Activated T-helper 1 cell treated with anti-CD3 and anti-CD28 coated beads, Interleukin-12 subunit alpha, Interleukin-12 subunit beta, Interleukin-2, Interleukin-4 antibody, amounts not matched to agents 30 ng/mL and 10 ng/mL and 1 ng/mL, durations not matched to agents 14 hours and 24 hours and 36 hours (primary cell): ENCODE measurements at regions not wholly inside any gene's neighbourhood (a gene's known extent, or its start where the extent isn't known, plus 50 kb on each side); places are given as distances from the start of the nearest gene placed in this dataset.
"Not testable (repeated sequence)": the region's sequence is repeated elsewhere in the genome, so short reads cannot be mapped to it uniquely, and the experiment has no call there.

Experiments used
- DNase-seq: peaks from one replicate; pipeline ENCODE4 v3.0.0; 2021; ENCODE audit warnings: low spot score
- H3K27ac Mint-ChIP-seq: one replicate; pipeline ENCODE4 v1.8.0; 2021; ENCODE audit warnings: mild to moderate bottlenecking, mixed read lengths
- H3K27me3 Mint-ChIP-seq: one replicate; pipeline ENCODE4 v1.8.0; 2022; ENCODE audit warnings: mild to moderate bottlenecking, moderate library complexity, mixed read lengths; ENCODE audit not compliant: insufficient read depth
- H3K36me3 Mint-ChIP-seq: one replicate; pipeline ENCODE4 v1.8.0; 2021; ENCODE audit warnings: low read depth, mixed read lengths
- H3K4me1 Mint-ChIP-seq: one replicate; pipeline ENCODE4 v1.8.0; 2021; ENCODE audit warnings: low read depth, mixed read lengths
- H3K4me3 Mint-ChIP-seq: one replicate; pipeline ENCODE4 v1.8.0; 2021; ENCODE audit warnings: mild to moderate bottlenecking, moderate library complexity, mixed read lengths
- H3K9me3 Mint-ChIP-seq: one replicate; pipeline ENCODE4 v1.8.0; 2021; ENCODE audit warnings: mixed read lengths
- intact Hi-C: fragments of 100-400 bp; cut with micrococcal nuclease; formaldehyde crosslinking; loops from one replicate; pipeline ENCODE4 v1.15.1; 2024

- DNase-seq, intact Hi-C loops, H3K27ac Mint-ChIP-seq, H3K27me3 Mint-ChIP-seq, H3K36me3 Mint-ChIP-seq, H3K4me1 Mint-ChIP-seq, H3K4me3 Mint-ChIP-seq, H3K9me3 Mint-ChIP-seq: not testable (repeated sequence)
Observed at GRCh38 chr15:20281567-20282275, 259.9 kb downstream of the GOLGA6L6 start.

GRCh38 chr15:20280933-20281463 lies 260.6 kb downstream of the GOLGA6L6 start:
- Mint-ChIP-seq H3K27me3 (no peaks in the 10 kb centered on the region), H3K4me1 (no peaks in the 10 kb centered on the region), H3K27ac (no peak overlapping the region), H3K4me3 (no peak overlapping the region), H3K36me3 (no peaks in the 10 kb centered on the region), H3K9me3 (no peaks in the 10 kb centered on the region)
- DNase-seq = no peak
- intact Hi-C loops = no loop called here

- intact Hi-C loops, H3K36me3 Mint-ChIP-seq, H3K4me3 Mint-ChIP-seq, H3K27ac Mint-ChIP-seq, H3K9me3 Mint-ChIP-seq, DNase-seq, H3K4me1 Mint-ChIP-seq, H3K27me3 Mint-ChIP-seq: not testable (repeated sequence)
Observed at GRCh38 chr15:20280141-20280932, 261.3 kb downstream of the GOLGA6L6 start.

GRCh38 chr15:20279056-20279455 lies 262.5 kb downstream of the GOLGA6L6 start:
- H3K36me3 Mint-ChIP-seq, H3K9me3 Mint-ChIP-seq, H3K27me3 Mint-ChIP-seq, H3K4me3 Mint-ChIP-seq, H3K27ac Mint-ChIP-seq, intact Hi-C loops, H3K4me1 Mint-ChIP-seq, DNase-seq: not testable (repeated sequence)

GRCh38 chr15:20278376-20278775 lies 263.2 kb downstream of the GOLGA6L6 start:
- H3K36me3 Mint-ChIP-seq, H3K9me3 Mint-ChIP-seq, H3K4me1 Mint-ChIP-seq, H3K27ac Mint-ChIP-seq, intact Hi-C loops, H3K4me3 Mint-ChIP-seq, DNase-seq, H3K27me3 Mint-ChIP-seq: not testable (repeated sequence)

GRCh38 chr15:20277451-20277850 lies 264.1 kb downstream of the GOLGA6L6 start:
- H3K9me3 Mint-ChIP-seq, intact Hi-C loops, H3K36me3 Mint-ChIP-seq, H3K27me3 Mint-ChIP-seq, H3K4me3 Mint-ChIP-seq, H3K4me1 Mint-ChIP-seq, DNase-seq, H3K27ac Mint-ChIP-seq: not testable (repeated sequence)

- DNase-seq, H3K27me3 Mint-ChIP-seq, intact Hi-C loops, H3K4me3 Mint-ChIP-seq, H3K9me3 Mint-ChIP-seq, H3K27ac Mint-ChIP-seq, H3K36me3 Mint-ChIP-seq, H3K4me1 Mint-ChIP-seq: not testable (repeated sequence)
Observed at GRCh38 chr15:20276312-20277114, 265.1 kb downstream of the GOLGA6L6 start.

GRCh38 chr15:20275373-20275967 lies 266.1 kb downstream of the GOLGA6L6 start:
- intact Hi-C loops = not testable (repeated sequence)

GRCh38 chr15:20272422-20273184 lies 269.0 kb downstream of the GOLGA6L6 start:
- no peak overlapping the region for H3K27ac Mint-ChIP-seq
- no peak for DNase-seq
- no peaks in the 10 kb centered on the region for H3K36me3 Mint-ChIP-seq
- H3K9me3 Mint-ChIP-seq = no peaks in the 10 kb centered on the region
- H3K4me3 Mint-ChIP-seq = no peak overlapping the region
- no peaks in the 10 kb centered on the region for H3K4me1 Mint-ChIP-seq
- intact Hi-C loops = no loop called here
- H3K27me3 Mint-ChIP-seq = no peaks in the 10 kb centered on the region

More at GRCh38 chr15:20275373-20275967, 266.1 kb downstream of the GOLGA6L6 start:
- H3K4me3 Mint-ChIP-seq, H3K27me3 Mint-ChIP-seq, DNase-seq, H3K4me1 Mint-ChIP-seq, H3K9me3 Mint-ChIP-seq, H3K36me3 Mint-ChIP-seq, H3K27ac Mint-ChIP-seq: not testable (repeated sequence)

- H3K9me3 Mint-ChIP-seq = no peaks in the 10 kb centered on the region
- DNase-seq = no peak
- H3K4me1 Mint-ChIP-seq = no peaks in the 10 kb centered on the region
- H3K36me3 Mint-ChIP-seq = no peaks in the 10 kb centered on the region
- no peak overlapping the region for H3K27ac Mint-ChIP-seq
- no peak overlapping the region for H3K4me3 Mint-ChIP-seq
- intact Hi-C loops = no loop called here
- H3K27me3 Mint-ChIP-seq = no peaks in the 10 kb centered on the region
Observed at GRCh38 chr15:20271647-20272046, 270.0 kb downstream of the GOLGA6L6 start.

- H3K27ac Mint-ChIP-seq, DNase-seq, H3K4me3 Mint-ChIP-seq, H3K36me3 Mint-ChIP-seq, H3K9me3 Mint-ChIP-seq, H3K4me1 Mint-ChIP-seq, H3K27me3 Mint-ChIP-seq, intact Hi-C loops: not testable (repeated sequence)
Observed at GRCh38 chr15:20269956-20270355, 271.6 kb downstream of the GOLGA6L6 start.

- intact Hi-C loops, H3K27ac Mint-ChIP-seq, DNase-seq, H3K9me3 Mint-ChIP-seq, H3K4me1 Mint-ChIP-seq, H3K36me3 Mint-ChIP-seq, H3K4me3 Mint-ChIP-seq, H3K27me3 Mint-ChIP-seq: not testable (repeated sequence)
Observed at GRCh38 chr15:20267996-20268395, 273.6 kb downstream of the GOLGA6L6 start.
